Endothelial cell (in vitro differentiated cells): ENCODE measurements at regions not wholly inside any gene's neighbourhood (a gene's known extent, or its start where the extent isn't known, plus 50 kb on each side); places are given as distances from the start of the nearest gene placed in this dataset.

ENCODE experiments used
- DNase-seq: peaks from one replicate; pipeline ENCODE4 v3.0.0; 2021; ENCODE audit warnings: low spot score
- H3K27ac Mint-ChIP-seq: one replicate; pipeline ENCODE4 v1.8.0; 2021; ENCODE audit warnings: mixed read lengths, inconsistent platforms; ENCODE audit not compliant: unreplicated experiment
- H3K27me3 Mint-ChIP-seq: one replicate; pipeline ENCODE4 v1.8.0; 2021; ENCODE audit warnings: mild to moderate bottlenecking, moderate library complexity, mixed read lengths, inconsistent platforms; ENCODE audit not compliant: unreplicated experiment
- H3K36me3 Mint-ChIP-seq: one replicate; pipeline ENCODE4 v1.8.0; 2021; ENCODE audit warnings: mild to moderate bottlenecking, low read depth, mixed read lengths, inconsistent platforms; ENCODE audit not compliant: unreplicated experiment
- H3K4me1 Mint-ChIP-seq: one replicate; pipeline ENCODE4 v1.8.0; 2021; ENCODE audit warnings: mild to moderate bottlenecking, mixed read lengths, inconsistent platforms; ENCODE audit not compliant: unreplicated experiment
- H3K4me3 Mint-ChIP-seq: one replicate; pipeline ENCODE4 v1.8.0; 2021; ENCODE audit warnings: mild to moderate bottlenecking, mixed read lengths, inconsistent platforms; ENCODE audit not compliant: unreplicated experiment
- H3K9me3 Mint-ChIP-seq: one replicate; pipeline ENCODE4 v1.8.0; 2021; ENCODE audit warnings: mixed read lengths, inconsistent platforms; ENCODE audit not compliant: unreplicated experiment
- TF ChIP-seq, protein P1 (sequence below): fragments of 200-600 bp; sonication (generic); IDR thresholded peaks from one replicate; pipeline ENCODE4 v1.5.0; 2021; ENCODE audit warnings: antibody characterized with exemption; ENCODE audit not compliant: unreplicated experiment

DNA sequence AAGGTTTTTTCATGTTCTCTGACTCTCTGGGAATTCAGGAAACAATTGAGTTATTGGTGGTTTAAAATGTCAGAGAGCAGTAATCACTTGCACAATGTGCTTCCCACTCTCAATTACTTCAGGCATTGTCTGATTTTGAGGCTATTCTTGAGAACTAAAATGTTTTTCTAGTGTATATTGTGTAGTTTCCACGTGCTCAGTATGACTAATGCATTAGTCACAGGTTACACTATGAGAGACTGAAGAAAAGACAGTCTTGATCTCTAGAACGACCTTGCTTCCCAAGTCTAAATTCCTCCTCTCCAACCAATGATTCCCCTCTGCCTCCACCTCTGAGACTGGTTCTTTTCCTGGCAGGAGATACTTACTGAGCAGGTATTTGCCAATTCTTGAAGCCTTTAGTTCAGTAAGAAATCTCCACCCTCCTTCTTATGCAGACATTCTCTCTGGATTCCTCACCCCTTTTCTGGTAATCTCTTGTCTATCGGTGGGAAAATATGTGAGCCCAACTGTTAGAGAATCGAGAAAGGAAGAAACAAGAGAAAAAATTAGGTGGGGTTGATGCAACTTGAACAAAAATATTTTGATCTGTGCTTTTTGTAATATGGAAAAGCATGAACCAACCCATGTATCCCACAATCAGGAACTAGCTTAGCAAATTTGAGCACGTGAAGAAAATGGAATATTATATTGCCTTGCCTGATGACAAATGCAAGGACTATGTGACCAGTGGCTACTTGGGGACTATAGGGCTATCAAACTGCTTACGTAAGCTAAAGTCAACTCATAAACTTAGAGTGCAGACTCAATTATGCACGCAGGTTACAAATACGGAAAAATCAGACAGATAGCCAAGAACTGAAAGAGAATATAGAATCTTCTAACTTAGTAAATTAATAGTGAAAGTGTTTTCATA, 61.1 kb upstream of the SLC22A16 start:
- TF ChIP-seq, protein P1, sequence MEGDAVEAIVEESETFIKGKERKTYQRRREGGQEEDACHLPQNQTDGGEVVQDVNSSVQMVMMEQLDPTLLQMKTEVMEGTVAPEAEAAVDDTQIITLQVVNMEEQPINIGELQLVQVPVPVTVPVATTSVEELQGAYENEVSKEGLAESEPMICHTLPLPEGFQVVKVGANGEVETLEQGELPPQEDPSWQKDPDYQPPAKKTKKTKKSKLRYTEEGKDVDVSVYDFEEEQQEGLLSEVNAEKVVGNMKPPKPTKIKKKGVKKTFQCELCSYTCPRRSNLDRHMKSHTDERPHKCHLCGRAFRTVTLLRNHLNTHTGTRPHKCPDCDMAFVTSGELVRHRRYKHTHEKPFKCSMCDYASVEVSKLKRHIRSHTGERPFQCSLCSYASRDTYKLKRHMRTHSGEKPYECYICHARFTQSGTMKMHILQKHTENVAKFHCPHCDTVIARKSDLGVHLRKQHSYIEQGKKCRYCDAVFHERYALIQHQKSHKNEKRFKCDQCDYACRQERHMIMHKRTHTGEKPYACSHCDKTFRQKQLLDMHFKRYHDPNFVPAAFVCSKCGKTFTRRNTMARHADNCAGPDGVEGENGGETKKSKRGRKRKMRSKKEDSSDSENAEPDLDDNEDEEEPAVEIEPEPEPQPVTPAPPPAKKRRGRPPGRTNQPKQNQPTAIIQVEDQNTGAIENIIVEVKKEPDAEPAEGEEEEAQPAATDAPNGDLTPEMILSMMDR = no peak
- Mint-ChIP-seq H3K4me1 (peaks cover 26% of the 10 kb centered on the region), H3K36me3 (peaks cover 10% of the 10 kb centered on the region), H3K4me3 (no peak overlapping the region), H3K27ac (peak overlapping the region; percentile 70), H3K9me3 (peaks cover 5% of the 10 kb centered on the region), H3K27me3 (peaks cover 2% of the 10 kb centered on the region)
- DNase-seq = no peak

DNA sequence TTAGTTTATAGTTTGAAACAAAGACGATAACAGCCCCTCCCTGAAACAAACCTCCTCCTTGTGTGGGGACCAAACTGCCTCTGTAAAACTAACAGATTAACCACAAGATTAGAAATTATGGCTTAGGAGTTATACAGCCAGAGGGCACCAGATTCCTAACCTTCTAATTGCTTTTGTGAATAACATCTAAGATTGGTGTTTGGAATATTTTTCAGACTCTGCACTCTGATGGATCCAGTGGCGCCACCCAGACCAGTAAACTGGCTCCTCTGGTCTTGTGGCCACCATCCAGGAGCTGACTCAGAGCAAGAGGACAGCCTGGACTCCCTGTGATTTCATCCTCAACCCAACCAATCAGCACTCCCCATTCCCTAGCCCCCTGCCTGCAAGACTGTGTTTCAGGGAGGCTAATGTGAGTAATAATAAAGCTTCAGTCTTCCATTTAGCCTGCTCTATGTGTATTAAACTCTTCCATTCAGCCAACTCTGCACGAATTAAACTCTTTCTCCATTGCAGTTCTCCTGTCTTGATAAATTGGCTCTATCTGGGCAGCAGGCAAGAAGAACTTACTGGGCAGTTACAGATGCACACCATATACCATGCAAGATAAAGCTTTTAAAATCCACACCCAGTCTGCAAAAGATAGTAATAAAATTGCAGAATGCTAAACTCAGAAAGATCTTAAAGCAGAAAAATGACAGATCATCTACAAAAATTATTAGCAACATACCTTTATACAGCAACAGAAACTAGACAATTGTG, 58.5 kb upstream of the SLC22A16 start:
- H3K4me3 Mint-ChIP-seq = no peak overlapping the region
- peaks cover 5% of the 10 kb centered on the region for H3K9me3 Mint-ChIP-seq
- H3K4me1 Mint-ChIP-seq = peaks cover 31% of the 10 kb centered on the region
- peaks cover 10% of the 10 kb centered on the region for H3K36me3 Mint-ChIP-seq
- H3K27me3 Mint-ChIP-seq = peaks cover 2% of the 10 kb centered on the region
- DNase-seq = no peak
- no peak overlapping the region for H3K27ac Mint-ChIP-seq
- TF ChIP-seq, protein P1 = no peak

DNA sequence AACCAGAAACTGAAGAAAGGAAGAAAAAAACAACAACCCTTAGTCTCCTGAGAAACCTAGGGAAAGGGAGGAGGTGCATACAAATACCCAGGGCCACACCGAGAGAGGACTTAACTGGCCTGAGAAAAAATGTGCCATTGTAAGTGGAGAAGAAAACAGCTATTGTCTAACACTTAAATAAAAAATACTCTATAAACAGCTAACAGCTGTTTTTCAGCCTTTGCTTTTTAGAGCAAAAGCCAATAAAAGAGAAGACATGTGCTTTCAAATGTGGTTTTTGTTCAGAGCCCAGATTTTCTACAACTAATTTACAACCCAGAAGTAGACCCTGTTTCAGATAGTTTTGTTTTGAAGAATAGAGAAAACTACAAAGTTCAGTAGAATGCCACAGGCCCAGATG, 56.0 kb upstream of the SLC22A16 start:
- peaks cover 2% of the 10 kb centered on the region for H3K27me3 Mint-ChIP-seq
- H3K9me3 Mint-ChIP-seq = peaks cover 5% of the 10 kb centered on the region
- DNase-seq = no peak
- peaks cover 5% of the 10 kb centered on the region for H3K36me3 Mint-ChIP-seq
- H3K4me1 Mint-ChIP-seq = peaks cover 33% of the 10 kb centered on the region
- no peak overlapping the region for H3K27ac Mint-ChIP-seq
- TF ChIP-seq, protein P1 = no peak
- H3K4me3 Mint-ChIP-seq = no peak overlapping the region

DNA sequence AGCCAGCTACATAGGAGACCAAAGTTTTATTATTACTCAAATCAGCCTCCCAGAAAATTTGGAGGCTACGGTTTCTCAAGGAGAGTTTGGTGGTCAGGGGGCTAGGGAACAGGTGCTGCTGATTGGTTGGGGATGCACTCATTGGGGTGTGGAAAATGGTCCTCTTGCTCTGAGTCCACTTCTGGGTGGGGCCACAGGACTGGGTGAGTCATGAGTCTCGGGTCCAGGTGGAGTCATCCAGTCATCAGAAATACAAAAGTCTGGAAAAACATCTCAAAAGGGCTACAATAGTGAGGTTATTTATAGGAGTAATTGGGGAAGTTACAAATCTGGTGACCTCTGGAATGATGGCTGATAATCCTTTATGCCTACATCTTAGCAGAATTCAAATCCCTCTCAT, 54.3 kb upstream of the SLC22A16 start:
- peaks cover 20% of the 10 kb centered on the region for H3K4me1 Mint-ChIP-seq
- no peak overlapping the region for H3K4me3 Mint-ChIP-seq
- H3K27me3 Mint-ChIP-seq = no peaks in the 10 kb centered on the region
- H3K9me3 Mint-ChIP-seq = peaks cover 5% of the 10 kb centered on the region
- no peak overlapping the region for H3K27ac Mint-ChIP-seq
- no peak for DNase-seq
- H3K36me3 Mint-ChIP-seq = peaks cover 5% of the 10 kb centered on the region
- TF ChIP-seq, protein P1 = no peak
